Thyroid gland (tissue), 4 donors: ENCODE measurements at regions not wholly inside any gene's neighbourhood (a gene's known extent, or its start where the extent isn't known, plus 50 kb on each side); places are given as distances from the start of the nearest gene placed in this dataset.

Experiments
- DNase-seq, 2 donors: peaks; one replicate each; pipeline ENCODE4 v3.0.0-alpha.2; 2019
- H3K27ac ChIP-seq, 3 donors: fragments of 200-600 bp; sonication (generic); 1 replicate in 2 of 3; 2 replicates in 1 of 3; pipeline ENCODE4 v1.5.1; 2016 to 2019; ENCODE audit warnings: mild to moderate bottlenecking in 1 of 3, moderate library complexity in 1 of 3
- H3K27me3 ChIP-seq: fragments of 200-600 bp; sonication (generic); one replicate; pipeline ENCODE4 v1.5.1; 2019
- H3K36me3 ChIP-seq, 2 donors: fragments of 200-600 bp; sonication (generic); one replicate each; pipeline ENCODE4 v1.5.1; 2016 to 2019
- H3K4me1 ChIP-seq, 2 donors: fragments of 200-600 bp; sonication (generic); one replicate each; pipeline ENCODE4 v1.5.1; 2017 to 2019
- H3K4me3 ChIP-seq, 3 donors: fragments of 200-600 bp; sonication (generic); replicated peaks in 1 of 3; 1 replicate in 2 of 3; 2 replicates in 1 of 3; pipeline ENCODE4 v1.5.1; 2016; ENCODE audit warnings: mild to moderate bottlenecking in 1 of 3
- H3K9me3 ChIP-seq: fragments of 200-600 bp; sonication (generic); one replicate; pipeline ENCODE4 v1.5.1; 2017
- CTCF ChIP-seq, 6 experiments: fragments of 200-600 bp in 3 of 6; fragments of 450-650 bp in 3 of 6; sonication (generic) in 3 of 6; IDR thresholded peaks; one replicate each; pipeline ENCODE4 v1.5.1; 2016 to 2019; ENCODE audit warnings: antibody characterized with exemption in 6 of 6, mild to moderate bottlenecking in 2 of 6, inconsistent platforms in 1 of 6, moderate library complexity in 1 of 6
- POLR2A ChIP-seq, 2 donors: fragments of 450-650 bp; IDR thresholded peaks; one replicate each; pipeline ENCODE4 v1.6.1; 2017; ENCODE audit warnings: antibody characterized with exemption in 2 of 2, mild to moderate bottlenecking in 2 of 2, moderate library complexity in 1 of 2
- WGBS, 2 donors: methylation state at CpG; one replicate each; pipeline ENCODE4 v1.1.5; 2017; 5-methylcytosine and 5-hydroxymethylcytosine counted together
- intact Hi-C: fragments of 100-400 bp; cut with DNase I; formaldehyde crosslinking; loops from one replicate; pipeline ENCODE4 v1.15.1; 2023

GRCh38 chr5:85760519-85760918 is 857.2 kb upstream of the COX7C start:
- TF ChIP-seq CTCF (IDR thresholded peaks at IDR 0.05) (no peak), POLR2A (IDR thresholded peaks at IDR 0.05) (no peak)
- no peak overlapping the region for H3K27ac ChIP-seq
- H3K27me3 ChIP-seq: no peaks in the 10 kb centered on the region
- no peaks in the 10 kb centered on the region for H3K9me3 ChIP-seq
- no peak for DNase-seq
- H3K4me3 ChIP-seq: no peak overlapping the region
- H3K4me1 ChIP-seq: no peaks in the 10 kb centered on the region
- 32 to 37% methylated on average over 1 of the region's 1 CpG for WGBS, 2 donors
- intact Hi-C loops: no loop called here
- H3K36me3 ChIP-seq: no peaks in the 10 kb centered on the region

GRCh38 chr5:85769347-85769746 is 848.4 kb upstream of the COX7C start:
- no peaks in the 10 kb centered on the region for H3K4me1 ChIP-seq
- no peaks in the 10 kb centered on the region for H3K9me3 ChIP-seq
- H3K4me3 ChIP-seq: no peak overlapping the region
- no peak for DNase-seq
- no peaks in the 10 kb centered on the region for H3K36me3 ChIP-seq
- 77% methylated on average over 3 of the region's 3 CpGs for WGBS, 2 donors
- H3K27ac ChIP-seq: no peak overlapping the region
- no peaks in the 10 kb centered on the region for H3K27me3 ChIP-seq
- intact Hi-C loops: no loop called here
- TF ChIP-seq POLR2A (IDR thresholded peaks at IDR 0.05): no peak
- TF ChIP-seq CTCF (IDR thresholded peaks at IDR 0.05): no peak

GRCh38 chr5:85784746-85785145 is 833.0 kb upstream of the COX7C start:
- intact Hi-C loops: no loop called here
- Histone ChIP-seq H3K4me1 (no peaks in the 10 kb centered on the region), H3K36me3 (no peaks in the 10 kb centered on the region), H3K27me3 (no peaks in the 10 kb centered on the region), H3K27ac (no peak overlapping the region), H3K4me3 (no peak overlapping the region), H3K9me3 (no peaks in the 10 kb centered on the region)
- no peak for TF ChIP-seq CTCF (IDR thresholded peaks at IDR 0.05)
- no peak for DNase-seq
- WGBS, 2 donors: 96% methylated on average over 2 of the region's 2 CpGs

GRCh38 chr5:85813146-85813545 is 804.6 kb upstream of the COX7C start:
- intact Hi-C loops: no loop called here
- no peak for DNase-seq
- H3K27ac ChIP-seq: no peak overlapping the region
- H3K36me3 ChIP-seq: no peaks in the 10 kb centered on the region
- no peaks in the 10 kb centered on the region for H3K4me1 ChIP-seq
- TF ChIP-seq CTCF (IDR thresholded peaks at IDR 0.05) (no peak), POLR2A (IDR thresholded peaks at IDR 0.05) (no peak)
- H3K4me3 ChIP-seq: no peak overlapping the region
- H3K9me3 ChIP-seq: no peaks in the 10 kb centered on the region
- H3K27me3 ChIP-seq: no peaks in the 10 kb centered on the region
- 39 to 51% methylated on average over 3 of the region's 3 CpGs for WGBS, 2 donors

- H3K27ac ChIP-seq: no peak overlapping the region
- TF ChIP-seq CTCF (IDR thresholded peaks at IDR 0.05) (no peak), POLR2A (IDR thresholded peaks at IDR 0.05) (no peak)
These were observed 803.1 kb upstream of the COX7C start for GRCh38 chr5:85814596-85814995.

More at GRCh38 chr5:85814596-85814995, 803.1 kb upstream of the COX7C start:
- intact Hi-C loops: no loop called here
- Histone ChIP-seq H3K9me3 (no peaks in the 10 kb centered on the region), H3K36me3 (no peaks in the 10 kb centered on the region), H3K4me3 (no peak overlapping the region), H3K4me1 (no peaks in the 10 kb centered on the region), H3K27me3 (no peaks in the 10 kb centered on the region)
- DNase-seq: no peak
